ENCODE measurements at regions not wholly inside any gene's neighbourhood (a gene's known extent, or its start where the extent isn't known, plus 50 kb on each side); places are given as distances from the start of the nearest gene placed in this dataset.
"Not testable (repeated sequence)": the region's sequence is repeated elsewhere in the genome, so short reads cannot be mapped to it uniquely, and the experiment has no call there.

DNA sequence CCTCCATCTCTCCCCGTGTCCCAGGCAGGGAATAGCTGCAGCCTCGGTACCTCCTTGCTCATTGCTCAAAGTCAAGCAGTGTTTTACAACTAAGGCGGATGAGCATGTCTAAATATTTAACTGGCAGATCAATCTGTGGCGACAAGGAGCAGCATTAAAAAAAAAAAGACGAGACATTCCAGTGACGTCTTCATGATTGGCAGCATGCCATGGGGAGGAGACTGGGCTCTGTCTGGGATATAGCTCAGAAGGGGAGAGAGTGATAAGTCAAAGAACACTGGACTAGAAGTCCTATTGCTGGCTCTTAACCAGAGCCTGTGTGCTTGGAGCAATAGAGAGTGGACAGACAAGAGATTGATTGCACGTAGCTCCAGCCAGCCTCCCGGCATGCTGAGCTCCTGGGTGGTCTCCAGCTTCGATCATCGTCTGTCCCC lies 287.5 kb upstream of the PODXL start:
- DNase-seq = no peak

DNA sequence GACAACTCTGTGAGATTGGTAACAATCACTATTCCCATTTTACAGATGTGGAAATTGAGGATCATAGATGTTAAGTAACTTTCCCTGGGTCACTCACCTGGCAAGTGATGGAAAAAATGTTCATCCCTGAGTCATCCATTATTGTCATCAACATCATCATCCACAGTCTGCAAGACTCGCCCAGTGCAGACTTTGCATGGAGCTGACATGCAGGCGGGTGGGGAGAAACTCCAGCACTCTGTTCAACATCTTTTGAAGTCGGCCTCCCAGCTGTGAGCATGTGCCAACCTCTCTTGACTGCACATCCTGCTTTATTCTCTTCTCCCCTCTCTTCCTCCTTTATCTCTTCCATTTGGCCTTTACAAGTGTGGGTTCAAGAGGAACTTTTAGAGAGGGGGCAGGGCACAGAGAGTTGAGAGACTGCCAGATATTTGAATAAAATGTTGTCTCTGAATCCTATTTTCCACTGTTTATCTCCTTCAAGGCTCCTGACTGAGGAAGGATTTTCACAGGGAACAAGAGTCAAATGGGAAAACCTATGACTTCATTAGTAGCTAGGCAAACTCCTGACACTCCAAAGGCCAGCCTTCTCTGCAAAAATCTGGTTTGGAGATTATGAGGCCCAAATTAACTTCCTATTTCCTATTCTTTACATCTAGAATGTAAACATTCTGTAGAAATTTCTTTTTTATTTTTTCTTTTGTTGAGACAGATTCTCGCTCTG lies 283.7 kb upstream of the PODXL start:
- no peak for DNase-seq

DNA sequence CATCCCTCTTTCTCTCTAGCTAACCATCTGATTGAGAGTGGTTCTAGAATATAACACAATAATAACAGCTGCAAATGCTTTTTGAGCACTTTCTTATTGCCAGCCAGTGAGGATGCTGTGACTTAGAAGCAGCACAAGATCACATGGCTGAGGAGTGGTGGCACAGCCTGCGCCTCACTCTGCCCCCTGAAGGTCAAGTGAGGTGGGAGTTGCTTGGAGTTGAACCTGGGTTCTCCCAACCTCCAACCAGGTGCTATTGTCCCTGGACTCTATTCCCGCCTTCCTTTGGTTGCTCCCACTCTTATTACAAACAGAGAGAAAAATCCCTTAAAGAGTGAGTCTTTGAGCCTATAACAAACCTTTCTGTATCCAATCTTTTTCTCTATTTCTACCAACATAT lies 280.3 kb upstream of the PODXL start:
- no peak for DNase-seq

DNA sequence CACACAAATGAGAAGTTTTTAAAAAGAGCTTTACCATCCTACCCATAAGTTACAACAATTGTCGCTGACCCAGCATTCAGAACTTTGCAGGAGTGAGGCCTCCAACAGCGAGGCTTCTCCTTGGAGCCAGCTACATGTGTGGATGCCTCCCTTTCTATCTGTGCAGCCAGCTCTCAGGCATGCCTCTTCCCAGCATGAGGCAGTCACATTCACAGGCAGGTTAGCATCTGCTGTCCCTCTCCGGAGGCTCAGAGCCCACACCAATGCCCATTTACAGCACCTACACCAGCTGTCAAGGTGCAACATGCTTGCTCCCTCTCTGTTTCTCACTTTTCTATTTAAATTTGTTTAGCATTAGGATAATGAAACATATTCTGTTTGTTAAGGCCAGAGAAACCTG lies 278.7 kb upstream of the PODXL start:
- no peak for DNase-seq

DNA sequence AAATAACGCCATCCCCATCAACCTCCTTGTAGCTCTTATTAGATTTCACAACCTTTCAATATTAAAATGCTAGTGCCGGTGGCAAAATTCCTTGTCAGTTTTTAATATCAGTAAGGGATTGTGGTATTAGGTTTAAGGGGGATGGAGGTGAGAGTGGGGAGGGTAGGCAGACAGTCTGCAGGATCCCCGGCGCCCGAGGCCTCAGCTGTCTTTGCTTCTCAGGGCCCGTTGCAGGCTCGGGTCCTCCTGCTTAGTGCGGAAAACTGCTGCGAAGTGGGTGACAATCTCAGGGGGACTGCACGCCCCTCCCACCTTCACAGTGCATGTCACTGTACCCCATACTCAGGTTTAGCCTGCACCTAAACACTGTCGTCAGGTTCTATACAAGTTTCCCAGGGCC lies 274.3 kb upstream of the PODXL start:
- no peak for DNase-seq

DNA sequence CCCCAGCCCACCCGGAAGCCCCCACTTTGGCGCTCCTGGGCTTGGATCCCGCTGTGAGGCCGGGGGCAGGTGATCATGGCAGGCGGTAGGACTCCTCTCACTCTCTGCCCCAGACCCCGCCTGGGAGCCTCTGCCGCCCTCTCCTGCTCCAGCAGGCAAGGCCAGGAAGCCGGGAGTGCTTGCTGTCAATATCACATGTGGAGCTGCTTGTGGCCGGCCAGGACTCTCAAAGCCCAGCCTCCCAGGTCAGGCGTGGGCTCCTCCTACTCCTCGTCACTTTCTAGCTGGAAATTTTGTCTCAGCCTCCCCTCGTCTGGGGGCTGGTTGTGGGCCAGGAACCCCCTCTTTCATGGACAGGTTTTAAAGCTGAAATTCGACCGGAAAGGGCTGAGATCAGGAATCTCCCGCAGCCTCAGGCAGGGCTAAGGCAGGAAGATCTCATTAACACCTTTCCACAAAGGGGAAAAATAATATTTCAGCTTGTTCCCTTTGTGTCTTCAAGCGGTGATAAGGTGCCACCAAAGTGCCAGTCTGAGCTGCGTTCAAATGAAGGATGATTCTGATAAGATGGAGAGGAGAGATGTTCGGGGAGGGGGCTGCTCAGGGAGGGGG lies 273.6 kb upstream of the PODXL start:
- no peak for DNase-seq

DNA sequence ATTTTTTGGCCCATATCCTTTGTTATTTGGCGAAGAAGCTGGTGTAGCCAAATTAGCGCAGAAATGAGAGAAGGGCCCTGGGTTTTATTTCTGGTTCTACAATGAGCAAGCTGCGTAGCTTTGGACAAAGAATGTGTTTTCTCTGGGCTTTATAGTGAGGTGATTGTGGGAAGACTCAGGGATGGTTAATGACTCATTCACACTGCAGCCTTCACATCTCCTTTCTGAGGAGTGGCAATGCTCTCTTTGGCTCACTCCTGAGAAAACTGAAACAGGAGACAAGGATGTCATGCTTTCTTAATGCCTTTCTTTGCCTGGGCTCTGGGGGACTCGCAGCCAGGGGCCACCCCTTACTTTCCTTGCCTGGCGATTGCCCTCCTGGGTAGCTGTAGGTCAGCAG lies 271.0 kb upstream of the PODXL start:
- DNase-seq = no peak

DNA sequence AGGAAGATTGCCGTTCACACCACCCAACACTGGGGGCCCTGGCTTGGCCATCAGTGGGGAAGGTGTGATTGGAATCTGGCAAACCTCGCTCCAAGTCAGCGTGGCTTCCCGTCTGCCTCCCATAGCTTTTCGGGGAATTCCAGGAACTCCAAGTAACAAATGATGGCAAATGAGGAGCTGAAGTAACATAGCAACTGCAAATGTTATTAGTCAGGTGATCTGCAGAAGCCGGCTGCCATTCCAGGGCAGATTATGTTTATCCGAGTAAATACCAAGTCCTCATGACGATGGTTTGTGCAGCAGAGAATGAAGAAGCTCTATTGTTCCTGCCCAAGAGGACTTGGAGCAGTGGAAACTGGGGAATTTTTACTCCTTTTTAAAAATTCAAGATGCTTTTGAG lies 270.5 kb upstream of the PODXL start:
- DNase-seq = no peak

DNA sequence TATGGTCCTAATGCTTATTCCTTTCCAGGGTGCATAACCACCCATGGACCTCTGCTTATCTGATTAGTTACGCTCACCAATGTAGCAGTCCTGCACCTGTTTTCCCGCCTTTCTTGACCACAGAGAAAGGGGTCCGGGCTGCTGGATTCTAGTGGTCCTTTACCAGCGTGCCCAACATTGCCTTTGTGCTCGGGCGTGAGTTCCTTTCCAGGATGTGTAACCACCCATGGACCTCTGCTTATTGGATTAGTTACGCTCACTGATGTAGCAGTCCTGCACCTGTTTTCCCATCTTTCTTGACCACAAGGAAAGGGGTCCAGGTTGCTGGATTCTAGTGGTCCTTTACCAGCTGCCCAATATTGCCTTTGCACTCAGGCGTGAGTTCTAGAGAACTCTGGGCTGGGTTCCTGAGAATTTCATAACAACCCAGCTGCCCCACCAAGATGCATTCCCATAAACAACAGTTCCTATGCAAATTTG lies 267.6 kb upstream of the PODXL start:
- DNase-seq = not testable (repeated sequence)

DNA sequence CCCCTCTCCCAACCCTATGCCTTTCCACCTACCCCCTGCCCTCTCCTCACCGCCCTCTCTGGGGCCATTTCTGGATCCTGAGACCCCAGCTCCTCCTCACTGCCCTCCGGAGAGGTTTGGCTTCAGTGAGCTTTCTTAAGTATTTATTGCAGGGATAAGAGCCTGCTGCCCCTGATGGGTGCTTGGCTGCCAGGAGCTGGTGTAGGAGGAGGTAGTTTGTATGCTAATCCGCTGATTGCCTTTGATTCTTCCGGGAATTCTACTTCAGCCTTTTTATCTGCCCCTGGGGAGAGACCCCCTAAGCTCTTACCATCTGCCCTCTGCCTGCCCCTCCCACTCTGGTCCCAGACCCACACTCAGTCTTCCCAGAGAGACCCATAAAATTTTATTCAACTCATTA lies 263.5 kb upstream of the PODXL start:
- no peak for DNase-seq

DNA sequence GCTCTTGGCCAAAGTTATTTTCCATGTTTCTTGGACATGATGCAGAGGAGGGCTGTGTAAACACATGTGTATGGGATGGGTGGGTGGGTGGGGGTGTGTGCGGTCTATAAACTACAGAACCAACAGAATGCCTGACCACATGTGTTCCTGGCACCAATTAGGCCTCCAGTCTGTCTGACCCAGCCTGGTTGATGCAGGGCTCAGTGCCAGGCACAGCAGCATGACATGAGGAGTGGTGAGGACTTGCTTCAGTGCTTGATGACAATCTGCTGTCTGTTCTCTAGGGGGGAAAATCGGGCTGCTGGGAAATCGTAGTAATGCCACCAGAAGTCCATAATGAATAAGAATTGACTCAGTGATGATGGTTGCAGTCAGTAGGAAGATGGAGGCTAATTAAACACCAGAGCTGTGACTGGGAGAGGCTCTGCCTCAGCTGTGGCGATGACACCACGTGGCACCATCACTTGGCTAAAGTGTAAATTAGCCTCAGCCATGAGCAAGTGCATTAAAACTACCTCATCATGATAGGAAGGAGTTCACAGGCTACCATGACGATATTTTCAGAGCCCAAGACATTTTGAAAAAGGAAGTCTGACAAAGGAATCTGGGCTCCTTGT lies 260.1 kb upstream of the PODXL start:
- DNase-seq = no peak

DNA sequence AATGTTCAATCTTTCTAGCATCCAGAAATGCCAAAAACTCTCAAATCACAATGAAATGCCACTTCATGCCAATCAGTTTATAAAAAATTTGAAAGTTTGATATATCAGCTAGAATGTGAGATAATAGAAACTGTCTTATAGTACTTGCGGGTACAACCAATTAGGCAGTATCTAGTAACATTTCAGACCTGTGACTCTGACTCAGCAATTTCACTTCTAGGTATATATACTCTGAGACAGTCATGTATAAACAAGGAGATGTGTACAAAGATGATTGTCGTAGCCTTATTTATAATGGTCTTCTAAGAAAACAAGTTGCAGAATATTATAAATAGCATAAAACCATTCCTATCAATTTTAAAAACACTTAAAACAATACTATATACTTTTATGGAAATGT lies 252.3 kb upstream of the PODXL start:
- no peak for DNase-seq

DNA sequence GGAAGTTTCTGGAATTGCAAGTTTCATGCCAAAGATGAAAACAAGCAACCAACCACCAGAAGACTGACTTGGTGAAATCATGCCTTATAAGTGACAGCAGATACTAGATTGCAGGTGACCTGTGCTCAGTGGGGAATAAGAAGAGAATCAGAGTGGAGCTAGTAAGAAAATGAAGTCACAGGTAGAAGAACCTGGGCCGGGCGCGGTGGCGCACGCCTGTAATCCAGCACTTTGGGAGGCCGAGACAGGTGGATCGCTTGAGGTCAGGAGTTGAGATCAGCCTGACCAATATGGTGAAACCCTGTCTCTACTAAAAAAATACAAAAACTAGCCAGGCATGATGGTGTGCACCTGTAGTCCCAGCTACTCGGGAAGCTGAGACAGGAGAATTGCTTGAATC lies 251.7 kb upstream of the PODXL start:
- DNase-seq = not testable (repeated sequence)

DNA sequence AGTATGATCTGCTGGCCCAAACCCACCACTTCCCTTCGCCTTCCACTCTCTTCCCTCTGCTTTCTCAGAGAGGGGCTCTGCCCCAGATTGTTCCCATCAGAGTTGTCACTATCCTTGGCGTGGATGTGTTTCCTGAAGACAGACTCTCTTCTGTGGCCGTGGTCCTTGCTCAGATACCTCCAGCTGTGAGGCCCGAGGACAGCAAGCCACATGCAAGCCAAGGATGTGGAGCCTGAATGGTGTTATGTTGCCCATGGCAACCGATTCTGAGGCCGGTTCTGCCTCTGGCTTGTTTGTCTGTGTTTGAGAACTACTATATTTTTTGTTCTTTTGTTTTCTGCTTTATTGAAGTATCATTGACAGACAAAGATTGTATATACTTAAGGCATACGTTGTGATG lies 247.4 kb upstream of the PODXL start:
- DNase-seq = no peak

DNA sequence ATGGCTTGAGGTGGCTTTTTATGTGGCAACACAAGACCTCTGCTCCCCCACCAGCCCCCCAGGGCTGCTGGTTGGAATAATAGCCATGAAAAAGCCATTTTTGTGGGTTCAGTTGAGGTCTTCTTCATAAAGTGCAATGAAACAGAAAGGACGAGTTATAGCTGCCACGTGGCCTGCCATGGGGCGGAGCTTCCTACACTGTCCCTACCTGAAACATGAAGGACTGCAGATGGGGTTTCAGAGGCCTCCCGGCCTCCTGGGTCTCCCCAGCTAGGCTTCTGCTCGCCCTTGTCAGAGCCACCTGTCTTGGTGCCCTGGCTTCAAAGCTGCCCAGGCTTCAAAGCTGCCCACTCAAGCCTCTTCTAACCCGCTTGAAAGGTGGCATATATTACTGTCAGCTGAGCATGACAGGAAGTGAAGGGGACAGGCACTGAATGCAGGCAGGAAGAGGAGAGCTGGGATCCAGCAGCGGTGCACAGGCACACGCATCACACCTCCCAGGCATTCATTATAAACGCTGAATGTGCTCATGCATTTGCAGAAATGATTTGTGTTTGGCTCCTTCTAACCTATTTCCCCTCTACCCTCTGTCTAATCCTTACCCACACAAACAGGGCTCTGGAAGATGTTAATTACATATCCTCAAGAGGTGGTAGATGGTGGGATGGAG lies 245.9 kb upstream of the PODXL start:
- DNase-seq = no peak

DNA sequence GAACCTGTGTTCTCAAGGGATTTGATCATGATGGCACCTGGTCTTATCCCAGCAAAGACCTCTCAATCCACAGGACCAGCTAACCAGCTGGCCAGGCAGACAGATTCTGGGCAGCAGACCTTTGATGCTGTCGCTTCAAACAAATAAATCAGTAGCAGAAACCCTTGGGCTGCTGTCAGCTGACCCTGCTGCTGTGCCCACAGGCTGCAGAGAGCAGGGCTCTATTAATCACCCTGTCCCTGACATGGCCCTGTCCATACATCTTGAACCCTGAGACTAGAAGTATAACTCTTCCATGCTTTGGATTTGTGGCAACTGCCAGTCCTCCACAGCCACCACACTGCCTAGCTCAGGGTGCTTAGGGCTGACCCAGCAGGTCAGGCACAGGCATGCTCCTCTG lies 244.1 kb upstream of the PODXL start:
- no peak for DNase-seq

DNA sequence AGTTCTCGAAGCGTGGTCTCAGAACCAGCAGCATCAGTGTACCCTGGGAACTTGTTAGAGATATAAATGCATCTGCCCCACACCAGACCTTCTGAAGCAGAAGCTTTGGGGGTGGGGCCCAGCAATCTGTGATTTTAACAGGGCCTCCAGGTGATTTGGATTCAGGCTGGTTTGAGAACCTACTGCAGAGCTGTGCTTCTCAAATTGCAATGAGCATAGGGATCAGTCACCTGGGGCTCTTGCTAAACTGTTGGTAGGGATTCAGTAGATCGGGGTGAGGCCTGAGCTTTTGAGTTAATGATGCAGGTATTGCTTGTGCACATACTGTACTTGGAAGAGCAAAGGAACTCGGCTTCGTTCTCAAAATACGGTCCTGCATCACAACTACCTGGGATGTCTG lies 243.6 kb upstream of the PODXL start:
- no peak for DNase-seq

DNA sequence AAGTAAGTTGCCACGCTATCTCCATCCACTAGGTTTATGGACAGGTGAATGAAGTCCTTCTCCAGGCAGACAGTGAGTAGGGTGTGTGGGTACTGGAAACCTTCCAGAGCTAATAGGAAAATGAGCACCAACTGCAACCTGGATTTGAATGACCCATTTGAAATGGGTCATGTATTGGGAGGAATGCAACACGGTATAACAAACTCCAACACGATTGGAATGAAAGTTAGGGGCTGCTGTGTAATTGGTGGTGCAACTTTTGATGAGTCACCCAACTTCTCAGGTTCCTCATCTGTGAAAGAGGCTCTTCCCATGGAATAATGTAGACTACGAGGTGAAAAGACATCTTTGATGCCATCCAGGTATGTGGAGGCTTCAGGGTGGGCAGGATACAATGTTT lies 241.4 kb upstream of the PODXL start:
- no peak for DNase-seq

DNA sequence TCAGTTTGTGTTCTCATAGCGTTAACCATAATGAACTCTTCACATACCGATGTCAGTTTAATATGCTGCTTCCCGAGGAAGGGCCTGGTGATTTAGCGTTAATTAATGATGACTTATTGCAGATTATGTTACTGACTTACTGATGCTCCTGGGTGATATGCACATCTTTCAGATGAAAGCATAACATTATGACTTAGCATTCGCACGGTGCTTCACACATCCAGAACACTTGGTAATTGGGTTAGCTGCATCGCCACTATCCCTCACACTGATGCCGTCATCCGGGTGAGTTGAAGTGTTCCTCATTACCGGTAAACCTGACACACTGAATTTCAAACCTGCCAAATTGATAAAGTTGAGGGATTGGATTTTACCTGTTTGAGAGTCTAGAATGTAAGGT lies 239.0 kb upstream of the PODXL start:
- no peak for DNase-seq

DNA sequence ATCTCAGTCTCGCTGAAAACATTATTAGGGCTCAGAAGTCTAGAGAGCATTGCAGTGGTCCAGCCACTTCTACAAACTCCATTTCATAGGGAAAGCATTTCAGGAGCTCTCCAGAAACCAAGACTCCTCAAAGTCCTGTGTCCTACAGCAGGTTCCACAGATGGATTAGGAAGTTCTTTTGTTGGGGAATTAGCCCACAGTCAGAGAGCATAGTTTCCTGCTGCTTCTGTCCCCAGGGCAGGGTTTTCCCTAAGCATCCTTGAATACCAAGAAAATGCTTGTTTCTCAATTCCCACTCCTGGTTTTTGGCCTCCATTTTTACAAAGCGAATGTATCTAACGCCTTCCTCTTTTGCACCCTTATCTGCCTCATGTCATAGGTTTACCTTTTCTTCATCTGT lies 235.9 kb upstream of the PODXL start:
- DNase-seq = no peak

DNA sequence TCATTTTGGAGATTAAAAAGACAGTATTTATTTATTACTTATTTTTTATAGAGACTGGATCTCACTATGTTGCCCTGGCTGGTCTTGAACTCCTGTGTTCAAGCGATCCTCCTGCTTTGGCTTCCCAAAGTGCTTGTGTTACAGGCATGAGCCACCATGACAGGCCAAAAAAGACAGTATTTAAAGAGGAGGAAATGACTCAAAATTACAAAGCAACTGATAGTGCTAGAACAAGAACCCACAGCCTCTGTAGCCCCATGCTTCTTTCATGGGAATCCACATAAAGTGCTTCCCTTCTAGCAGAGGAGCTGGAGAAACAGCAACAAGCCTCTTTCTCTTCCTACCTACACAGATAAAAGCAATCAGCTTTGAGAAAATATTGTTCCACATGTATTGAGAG lies 230.7 kb upstream of the PODXL start:
- DNase-seq = no peak

DNA sequence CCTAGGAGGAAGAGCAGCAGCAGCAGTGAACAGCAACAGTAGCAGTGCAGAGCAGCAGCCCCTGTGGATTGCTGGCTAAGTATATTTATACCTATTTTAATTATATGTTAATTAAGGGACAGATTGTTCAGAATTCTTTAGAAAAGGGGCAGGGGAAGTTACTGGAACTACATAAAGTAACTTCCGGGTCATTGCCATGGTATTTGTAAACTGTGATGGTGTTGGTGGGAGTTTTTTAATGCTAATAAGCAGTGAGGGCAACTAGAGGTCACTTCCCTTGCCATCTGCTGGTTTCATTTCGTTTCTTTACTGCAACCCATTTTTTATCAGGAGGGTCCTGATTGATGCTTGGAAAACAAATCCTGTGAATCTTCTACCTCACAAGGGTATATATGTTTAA lies 229.8 kb upstream of the PODXL start:
- DNase-seq = no peak

DNA sequence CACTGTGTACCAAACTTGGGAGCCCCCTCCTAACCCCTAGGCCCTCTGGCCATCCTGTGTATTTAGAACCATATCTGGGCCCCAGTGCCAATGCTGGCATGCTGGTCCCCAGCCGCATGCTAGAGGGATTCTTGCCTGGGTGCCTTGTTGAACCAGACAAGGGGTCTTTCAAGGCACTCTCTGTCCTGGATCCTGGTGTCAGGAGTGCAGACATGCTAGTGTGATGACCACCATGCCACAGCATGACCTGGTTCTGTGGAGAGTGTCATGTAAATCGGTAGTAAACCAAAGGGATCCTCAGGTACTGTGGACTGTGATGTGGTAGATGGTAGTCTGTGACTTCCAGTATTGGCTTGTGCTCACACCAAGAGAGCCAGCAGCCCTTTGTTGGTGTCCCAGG lies 222.2 kb upstream of the PODXL start:
- DNase-seq = no peak

Data from NCI-H1417 treated with DMSO at 0.1 percent for 48 hours (cell line).